Mesendoderm (in vitro differentiated cells): ENCODE measurements at regions not wholly inside any gene's neighbourhood (a gene's known extent, or its start where the extent isn't known, plus 50 kb on each side); places are given as distances from the start of the nearest gene placed in this dataset.
"Not testable (repeated sequence)": the region's sequence is repeated elsewhere in the genome, so short reads cannot be mapped to it uniquely, and the experiment has no call there.

Experiments used
- DNase-seq: peaks from one replicate; pipeline ENCODE4 v3.0.0; 2013
- H2AK5ac ChIP-seq: 2 replicates; pipeline ENCODE4 v1.6.1; 2013; ENCODE audit warnings: low read length, inconsistent platforms
- H2BK120ac ChIP-seq: 2 replicates; pipeline ENCODE4 v1.6.1; 2013; ENCODE audit warnings: low read depth, mild to moderate bottlenecking, low read length, moderate library complexity, mixed read lengths
- H2BK15ac ChIP-seq: replicated peaks from 2 replicates; pipeline ENCODE4 v1.6.1; 2013; ENCODE audit warnings: low read depth, mild to moderate bottlenecking, moderate library complexity
- H2BK5ac ChIP-seq: 2 replicates; pipeline ENCODE4 v1.6.1; 2013; ENCODE audit warnings: low read length, inconsistent platforms
- H3K18ac ChIP-seq: 2 replicates; pipeline ENCODE4 v1.6.1; 2013; ENCODE audit warnings: mild to moderate bottlenecking, low read length, mixed read lengths
- H3K23ac ChIP-seq: one replicate; pipeline ENCODE4 v1.6.1; 2013; ENCODE audit warnings: low read length
- H3K27ac ChIP-seq: 2 replicates; pipeline ENCODE4 v1.5.1; 2013; ENCODE audit warnings: low read depth, mild to moderate bottlenecking, inconsistent platforms, low read length, moderate library complexity
- H3K27me3 ChIP-seq: 2 replicates; pipeline ENCODE4 v1.6.1; 2013; ENCODE audit warnings: low read length, control low read depth, mild to moderate bottlenecking, inconsistent platforms; ENCODE audit not compliant: insufficient read depth, poor library complexity
- H3K36me3 ChIP-seq: 2 replicates; pipeline ENCODE4 v1.6.1; 2013; ENCODE audit warnings: low read length, inconsistent platforms; ENCODE audit not compliant: control insufficient read depth, insufficient read depth
- H3K4ac ChIP-seq: one replicate; pipeline ENCODE4 v1.6.1; 2013; ENCODE audit warnings: low read depth, mild to moderate bottlenecking, low read length, moderate library complexity
- H3K4me1 ChIP-seq: 2 replicates; pipeline ENCODE4 v1.6.1; 2013; ENCODE audit warnings: low read depth, low read length, inconsistent platforms; ENCODE audit not compliant: control insufficient read depth
- H3K4me2 ChIP-seq: 2 replicates; pipeline ENCODE4 v1.6.1; 2013; ENCODE audit warnings: low read length
- H3K4me3 ChIP-seq: 2 replicates; pipeline ENCODE4 v1.5.1; 2013; ENCODE audit warnings: mild to moderate bottlenecking, low read length
- H3K56ac ChIP-seq: one replicate; pipeline ENCODE4 v1.6.1; 2013; ENCODE audit warnings: low read length
- H3K79me1 ChIP-seq: 2 replicates; pipeline ENCODE4 v1.6.1; 2013; ENCODE audit warnings: low read length, inconsistent platforms
- H3K79me2 ChIP-seq: 2 replicates; pipeline ENCODE4 v1.6.1; 2013; ENCODE audit warnings: mild to moderate bottlenecking, low read length; ENCODE audit not compliant: control insufficient read depth, insufficient read depth
- H3K9ac ChIP-seq: 2 replicates; pipeline ENCODE4 v1.6.1; 2013; ENCODE audit warnings: low read length, inconsistent platforms
- H4K5ac ChIP-seq: one replicate; pipeline ENCODE4 v1.6.1; 2013; ENCODE audit warnings: low read length
- H4K8ac ChIP-seq: one replicate; pipeline ENCODE4 v1.6.1; 2013; ENCODE audit warnings: low read depth, mild to moderate bottlenecking, control low read depth, low read length, moderate library complexity
- WGBS: extraction: QIAGEN DNeasy Blood & Tissue Kit; methylation state at CpG from one replicate; pipeline ENCODE4 v1.1.7; 2013; ENCODE audit warnings: low lambda C conversion rate, missing lambda C conversion rate; ENCODE audit not compliant: insufficient coverage; ENCODE audit errors: extremely low coverage; 5-methylcytosine and 5-hydroxymethylcytosine counted together

DNA sequence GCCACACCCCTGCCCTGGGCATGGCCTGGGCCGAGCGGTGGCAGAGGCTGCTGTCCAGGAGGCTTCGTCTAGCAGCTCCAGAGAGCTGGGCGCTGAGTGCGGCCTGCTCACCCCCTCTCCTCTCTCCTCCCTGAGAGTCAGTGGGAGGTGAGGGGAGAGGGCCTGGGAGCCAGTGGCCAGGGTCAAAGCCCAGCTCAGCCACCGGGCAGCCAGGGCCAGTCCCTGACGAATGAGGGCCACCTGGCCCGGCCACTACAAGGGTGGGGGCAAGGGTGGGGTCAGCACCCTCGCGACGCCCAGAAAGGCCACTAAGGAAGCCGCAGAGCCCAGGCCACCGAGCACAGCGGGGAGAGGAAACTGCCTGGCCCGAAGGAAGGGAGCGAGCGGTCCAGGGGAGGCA is 131.7 kb downstream of the FAM53A start:
- Histone ChIP-seq H3K79me1 (no peaks in the 10 kb centered on the region), H3K23ac (no peak overlapping the region), H3K27me3 (no peaks in the 10 kb centered on the region), H3K56ac (no peak overlapping the region), H2BK5ac (no peak overlapping the region), H3K27ac (no peak overlapping the region), H3K9ac (no peak overlapping the region), H3K4ac (no peak overlapping the region), H3K4me1 (no peaks in the 10 kb centered on the region), H3K18ac (no peak overlapping the region), H2BK120ac (no peak overlapping the region), H3K36me3 (no peaks in the 10 kb centered on the region), H4K5ac (no peak overlapping the region), H3K4me2 (no peak overlapping the region), H4K8ac (no peak overlapping the region), H2AK5ac (no peak overlapping the region), H2BK15ac (no peak overlapping the region), H3K79me2 (no peaks in the 10 kb centered on the region), H3K4me3 (no peak overlapping the region)
- WGBS: no CpG with 5 or more reads among the region's 17 CpGs
- DNase-seq: no peak

GRCh38 chr4:1551211-1551610 is 132.9 kb downstream of the FAM53A start:
- no CpG with 5 or more reads among the region's 6 CpGs for WGBS
- H3K27me3 ChIP-seq: no peaks in the 10 kb centered on the region
- H3K4me2 ChIP-seq: no peak overlapping the region
- H3K27ac ChIP-seq: no peak overlapping the region
- no peak overlapping the region for H2BK120ac ChIP-seq
- no peak for DNase-seq
- no peak overlapping the region for H4K5ac ChIP-seq
- H3K79me2 ChIP-seq: no peaks in the 10 kb centered on the region
- H3K4me3 ChIP-seq: no peak overlapping the region
- no peak overlapping the region for H3K9ac ChIP-seq
- H4K8ac ChIP-seq: no peak overlapping the region
- no peak overlapping the region for H3K18ac ChIP-seq
- H2BK5ac ChIP-seq: no peak overlapping the region
- H3K4ac ChIP-seq: no peak overlapping the region
- no peak overlapping the region for H3K56ac ChIP-seq
- H3K23ac ChIP-seq: no peak overlapping the region
- H3K4me1 ChIP-seq: no peaks in the 10 kb centered on the region
- no peaks in the 10 kb centered on the region for H3K36me3 ChIP-seq
- no peak overlapping the region for H2BK15ac ChIP-seq
- H2AK5ac ChIP-seq: no peak overlapping the region
- H3K79me1 ChIP-seq: no peaks in the 10 kb centered on the region

GRCh38 chr4:1550122-1551070 is 133.7 kb downstream of the FAM53A start:
- WGBS: no CpG with 5 or more reads among the region's 26 CpGs
- no peak for DNase-seq
- Histone ChIP-seq H3K56ac (no peak overlapping the region), H4K8ac (no peak overlapping the region), H3K36me3 (no peaks in the 10 kb centered on the region), H4K5ac (no peak overlapping the region), H3K79me1 (no peaks in the 10 kb centered on the region), H3K79me2 (no peaks in the 10 kb centered on the region), H2BK15ac (no peak overlapping the region), H3K23ac (no peak overlapping the region), H3K27ac (no peak overlapping the region), H3K4me1 (no peaks in the 10 kb centered on the region), H3K4me2 (no peak overlapping the region), H3K4me3 (no peak overlapping the region), H3K18ac (no peak overlapping the region), H3K4ac (no peak overlapping the region), H2AK5ac (no peak overlapping the region), H3K9ac (no peak overlapping the region), H2BK120ac (no peak overlapping the region), H3K27me3 (no peaks in the 10 kb centered on the region), H2BK5ac (no peak overlapping the region)

DNA sequence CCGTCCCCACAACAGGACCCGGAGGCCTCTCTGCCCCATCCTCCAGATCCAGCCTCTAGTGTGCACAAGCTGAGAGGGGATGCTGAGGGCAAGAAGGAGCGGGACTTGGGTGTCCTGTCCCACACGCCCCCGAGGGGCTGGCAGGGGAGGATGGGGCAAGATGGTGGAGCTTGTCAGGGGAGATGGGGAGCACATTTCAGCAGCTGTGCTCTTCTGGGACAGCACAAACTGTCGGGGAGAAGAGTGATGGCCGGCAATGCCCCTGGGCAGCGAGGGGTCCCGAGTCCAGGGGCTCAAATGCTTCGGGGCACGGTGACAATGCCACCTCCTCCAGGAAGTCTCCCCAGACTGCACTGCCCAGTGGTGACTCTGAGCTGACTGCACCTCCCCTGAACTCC is 134.5 kb downstream of the FAM53A start:
- Histone ChIP-seq H3K27me3 (no peaks in the 10 kb centered on the region), H3K4ac (no peak overlapping the region), H3K79me1 (no peaks in the 10 kb centered on the region), H2BK15ac (no peak overlapping the region), H3K79me2 (no peaks in the 10 kb centered on the region), H3K4me2 (no peak overlapping the region), H2AK5ac (no peak overlapping the region), H3K27ac (no peak overlapping the region), H3K4me1 (no peaks in the 10 kb centered on the region), H3K9ac (no peak overlapping the region), H3K23ac (no peak overlapping the region), H3K18ac (no peak overlapping the region), H3K36me3 (no peaks in the 10 kb centered on the region), H4K8ac (no peak overlapping the region), H2BK120ac (no peak overlapping the region), H3K4me3 (no peak overlapping the region), H2BK5ac (no peak overlapping the region), H3K56ac (no peak overlapping the region), H4K5ac (no peak overlapping the region)
- no CpG with 5 or more reads among the region's 11 CpGs for WGBS
- no peak for DNase-seq

DNA sequence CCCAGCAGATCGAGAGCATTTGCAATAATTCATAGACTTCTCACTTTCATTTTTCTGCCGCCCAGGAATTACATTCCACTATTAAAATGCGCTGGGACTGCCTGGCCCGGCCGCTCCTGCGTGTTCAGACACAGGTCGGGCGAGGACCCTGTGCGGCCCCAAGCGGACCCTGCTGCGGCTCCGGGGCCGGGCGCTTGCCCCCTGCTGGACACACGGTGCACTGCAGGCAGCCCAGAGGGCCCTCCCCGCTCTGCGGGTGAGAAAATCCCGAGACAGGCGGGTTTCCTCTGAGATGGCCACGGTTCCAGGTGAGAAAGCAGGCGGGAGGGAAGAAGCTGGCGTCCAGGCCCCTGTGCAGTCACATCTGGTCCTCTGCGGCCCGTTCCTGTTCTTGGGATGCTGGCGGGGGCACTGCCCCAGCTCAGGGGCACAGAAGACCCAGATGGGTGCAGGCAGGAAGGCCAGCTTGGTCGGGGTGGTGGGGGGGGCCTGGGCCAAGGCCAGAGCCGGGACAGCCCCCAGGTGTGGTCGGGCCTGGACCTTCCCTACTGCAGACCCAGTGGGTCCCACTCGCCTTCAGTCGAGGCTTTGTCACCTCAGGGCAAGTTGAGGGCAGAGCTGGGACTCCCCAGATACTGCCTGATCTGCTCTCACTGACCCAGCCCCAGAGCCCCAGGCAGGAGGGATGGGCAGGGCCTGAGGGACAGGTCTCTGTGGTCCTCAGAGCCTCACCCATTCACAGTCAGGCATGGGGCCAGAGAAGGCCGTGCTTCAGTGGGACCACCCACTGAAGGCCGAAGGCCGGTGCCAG is 135.1 kb downstream of the FAM53A start:
- H3K79me1 ChIP-seq, H4K5ac ChIP-seq, H4K8ac ChIP-seq, H3K4ac ChIP-seq, H3K23ac ChIP-seq, H3K18ac ChIP-seq, H2BK5ac ChIP-seq, H2BK15ac ChIP-seq, H2BK120ac ChIP-seq, H3K56ac ChIP-seq, H3K9ac ChIP-seq, H3K27me3 ChIP-seq, H3K4me2 ChIP-seq, H3K79me2 ChIP-seq, H3K27ac ChIP-seq, H3K36me3 ChIP-seq, H3K4me3 ChIP-seq, H3K4me1 ChIP-seq, H2AK5ac ChIP-seq: not testable (repeated sequence)
- peak; percentile 51 for DNase-seq
- no CpG with 5 or more reads among the region's 33 CpGs for whole genome bisulfite sequencing
